HepG2 (cell line): ENCODE measurements at regions not wholly inside any gene's neighbourhood (a gene's known extent, or its start where the extent isn't known, plus 50 kb on each side); places are given as distances from the start of the nearest gene placed in this dataset.

Experiments used
- ATAC-seq: fragments of 200-7000 bp; cut with Tn5 transposase; 3 replicates; pipeline ENCODE4 v1.9.1; 2020; ENCODE audit warnings: mild to moderate bottlenecking, moderate library complexity
- BruUV-seq: library from RNA; stranded (reverse); fragments of 400-500 nt; replicated peaks from 2 replicates; lab custom pipeline; 2021; lab: Mats Ljungman, UMichigan
- CTCF ChIA-PET: fragments of 300-600 bp; formaldehyde crosslinking; extraction: SDS; loops from one replicate; lab custom pipeline; 2021; ENCODE audit warnings: low total read pairs, inconsistent platforms, low intra/inter-chr PET ratio; lab: Yijun Ruan, JAX
- POLR2A ChIA-PET: fragments of 350-600 bp; sonication (Branson Sonifier 250); formaldehyde crosslinking; loops from one replicate; lab custom pipeline; 2020; ENCODE audit warnings: antibody characterized with exemption, inconsistent platforms; lab: Yijun Ruan, JAX
- DNase-seq: peaks from one replicate; pipeline ENCODE4 v3.0.0-alpha.2; 2015; ENCODE audit warnings: low spot score
- FAIRE-seq: peaks from 3 replicates; lab custom pipeline; 2011; peaks lifted over from hg19 to GRCh38; lab: Jason Lieb, UNC
- H2AFZ ChIP-seq: one replicate; pipeline ENCODE4 v1.6.1; 2011; ENCODE audit warnings: low read length, inconsistent platforms
- H3K27ac ChIP-seq: fragments of 300-600 bp; 3 replicates; pipeline ENCODE4 v1.8.0; 2011; ENCODE audit warnings: mixed run types, mild to moderate bottlenecking, mixed read lengths, low read length, inconsistent platforms; ENCODE audit not compliant: insufficient read depth; ENCODE audit errors: extremely low read length
- H3K27me3 ChIP-seq, 2 experiments: fragments of 200-600 bp in 1 of 2; 2 replicates in 1 of 2; 3 replicates in 1 of 2; pipeline versions ENCODE4 v1.6.0 to v1.8.0; 2011; ENCODE audit warnings: low read length in 2 of 2, mild to moderate bottlenecking in 2 of 2, moderate library complexity in 2 of 2, inconsistent platforms in 1 of 2; ENCODE audit not compliant: insufficient read depth in 2 of 2, control insufficient read depth in 1 of 2
- H3K36me3 ChIP-seq, 2 experiments: fragments of 200-600 bp in 1 of 2; replicated peaks in 1 of 2; 2 replicates in 1 of 2; 3 replicates in 1 of 2; pipeline versions ENCODE4 v1.5.1 to v1.8.0; 2011; ENCODE audit warnings: low read length in 2 of 2, inconsistent platforms in 1 of 2; ENCODE audit not compliant: insufficient read depth in 2 of 2, control insufficient read depth in 1 of 2
- H3K4me1 ChIP-seq: 2 replicates; pipeline ENCODE4 v1.5.1; 2012; ENCODE audit warnings: low read length, inconsistent platforms; ENCODE audit not compliant: insufficient read depth
- H3K4me2 ChIP-seq: 2 replicates; pipeline ENCODE4 v1.6.0; 2011; ENCODE audit warnings: low read depth, low read length, inconsistent platforms
- H3K4me3 ChIP-seq, 3 experiments: fragments of 200-600 bp in 1 of 3; sonication (generic), shearing (Covaris generic) in 1 of 3; replicated peaks in 1 of 3; 2 replicates each; pipeline ENCODE4 v1.5.1; 2011 to 2016; ENCODE audit warnings: low read length in 3 of 3, inconsistent platforms in 2 of 3, low read depth in 2 of 3, mild to moderate bottlenecking in 2 of 3, control low read depth in 1 of 3, mixed read lengths in 1 of 3; ENCODE audit not compliant: insufficient read depth in 1 of 3
- H3K79me2 ChIP-seq: one replicate; pipeline ENCODE4 v1.6.1; 2011; ENCODE audit warnings: low read length, inconsistent platforms; ENCODE audit not compliant: insufficient read depth
- H3K9ac ChIP-seq: 2 replicates; pipeline ENCODE4 v1.6.0; 2011; ENCODE audit warnings: mild to moderate bottlenecking, low read depth, low read length, inconsistent platforms; ENCODE audit not compliant: insufficient read depth
- H3K9me3 ChIP-seq: 2 replicates; pipeline ENCODE4 v1.5.1; 2012; ENCODE audit warnings: mild to moderate bottlenecking, low read length
- H4K20me1 ChIP-seq: 2 replicates; pipeline ENCODE4 v1.6.0; 2011; ENCODE audit warnings: inconsistent platforms, mild to moderate bottlenecking, low read length, moderate library complexity; ENCODE audit not compliant: insufficient read depth
- CEBPG ChIP-seq: IDR thresholded peaks from 2 replicates; pipeline ENCODE4 v1.6.1; 2016
- FOXP1 ChIP-seq, 2 experiments: fragments of 450-650 bp in 1 of 2; IDR thresholded peaks; 2 replicates each; pipeline ENCODE4 v1.6.1; 2017 to 2018; ENCODE audit warnings: antibody characterized with exemption in 1 of 2
- GZF1 ChIP-seq: sonication (generic); formaldehyde crosslinking; IDR thresholded peaks from 2 replicates; pipeline ENCODE4 v1.5.1; 2020; ENCODE audit warnings: mild to moderate bottlenecking, missing genetic modification reagents
- KDM4B ChIP-seq: sonication (generic); formaldehyde crosslinking; IDR thresholded peaks from 2 replicates; pipeline ENCODE4 v1.4.0; 2020; ENCODE audit warnings: missing genetic modification reagents
- MBD4 ChIP-seq: IDR thresholded peaks from 2 replicates; pipeline ENCODE4 v1.6.1; 2012; ENCODE audit warnings: low read length, inconsistent platforms, borderline replicate concordance
- MYNN ChIP-seq: sonication (generic); formaldehyde crosslinking; IDR thresholded peaks from 2 replicates; pipeline ENCODE4 v1.4.0; 2020; ENCODE audit warnings: mild to moderate bottlenecking, low read depth, missing genetic modification reagents
- MZF1 ChIP-seq: sonication (generic); formaldehyde crosslinking; IDR thresholded peaks from 2 replicates; pipeline ENCODE4 v1.8.1; 2023; ENCODE audit warnings: mild to moderate bottlenecking, missing genetic modification reagents, borderline replicate concordance
- NPAS2 ChIP-seq: sonication (generic); formaldehyde crosslinking; IDR thresholded peaks from 2 replicates; pipeline ENCODE4 v1.8.0; 2022; ENCODE audit warnings: mild to moderate bottlenecking, missing genetic modification reagents, borderline replicate concordance
- SP4 ChIP-seq: sonication (generic); formaldehyde crosslinking; IDR thresholded peaks from 2 replicates; pipeline ENCODE4 v1.8.1; 2023; ENCODE audit warnings: mild to moderate bottlenecking, missing genetic modification reagents
- TBX3 ChIP-seq: fragments of 450-650 bp; IDR thresholded peaks from 2 replicates; pipeline ENCODE4 v1.6.1; 2017; ENCODE audit warnings: antibody characterized with exemption, mild to moderate bottlenecking, inconsistent platforms, borderline replicate concordance
- ZBTB42 ChIP-seq: sonication (generic); formaldehyde crosslinking; IDR thresholded peaks from 2 replicates; pipeline ENCODE4 v1.5.0; 2020; ENCODE audit warnings: mild to moderate bottlenecking, missing genetic modification reagents
- ZKSCAN1 ChIP-seq: fragments of 150-350 bp; IDR thresholded peaks from 2 replicates; pipeline ENCODE4 v1.6.1; 2014; ENCODE audit warnings: low read length
- ZNF138 ChIP-seq: sonication (generic); formaldehyde crosslinking; IDR thresholded peaks from 2 replicates; pipeline ENCODE4 v1.5.0; 2020; ENCODE audit warnings: mild to moderate bottlenecking, low read depth, missing genetic modification reagents
- ZNF558 ChIP-seq: sonication (generic); formaldehyde crosslinking; IDR thresholded peaks from 2 replicates; pipeline ENCODE4 v1.9.0; 2022; ENCODE audit warnings: mild to moderate bottlenecking, missing genetic modification reagents, borderline replicate concordance
- ZNF563 ChIP-seq: sonication (generic); formaldehyde crosslinking; IDR thresholded peaks from 2 replicates; pipeline ENCODE4 v1.8.0; 2022; ENCODE audit warnings: mild to moderate bottlenecking, moderate library complexity, missing genetic modification reagents
- ZNF746 ChIP-seq: sonication (generic); formaldehyde crosslinking; IDR thresholded peaks from 2 replicates; pipeline ENCODE4 v1.8.0; 2022; ENCODE audit warnings: mild to moderate bottlenecking, missing genetic modification reagents
- ZNF775 ChIP-seq: sonication (generic); formaldehyde crosslinking; IDR thresholded peaks from 2 replicates; pipeline ENCODE4 v1.4.0; 2020; ENCODE audit warnings: missing genetic modification reagents, mild to moderate bottlenecking, moderate library complexity, borderline replicate concordance
- WGBS: methylation state at CpG from one replicate; pipeline ENCODE4 v1.1.6; 2017; ENCODE audit warnings: low lambda C conversion rate; 5-methylcytosine and 5-hydroxymethylcytosine counted together
- in situ Hi-C: cut with HindIII; loops from 2 replicates; pipeline ENCODE4 v1.10.0; 2017; ENCODE audit warnings: low pct_unique_long_range_greater_than_20kb; ENCODE audit not compliant: extremely low pct_ligation_motif_present
- intact Hi-C: fragments of 100-400 bp; cut with micrococcal nuclease; formaldehyde crosslinking; loops from one replicate; pipeline ENCODE4 v1.10.0; 2022; ENCODE audit not compliant: unreplicated experiment
- TF ChIP-seq, protein P1 (sequence below): sonication (generic); formaldehyde crosslinking; IDR thresholded peaks from 2 replicates; pipeline ENCODE4 v1.5.0; 2020; ENCODE audit warnings: missing genetic modification reagents
- TF ChIP-seq, protein P2 (sequence below): sonication (generic); formaldehyde crosslinking; IDR thresholded peaks from 2 replicates; pipeline ENCODE4 v1.8.0; 2022; ENCODE audit warnings: low read depth, missing genetic modification reagents

GRCh38 chr2:145806546-145806945 is 1286.6 kb upstream of the ZEB2 start (continued):
- TF ChIP-seq SP4 (no peak), TBX3 (no peak), ZBTB42 (CRISPR knock-in tag) (no peak)
- TF ChIP-seq, protein P1, sequence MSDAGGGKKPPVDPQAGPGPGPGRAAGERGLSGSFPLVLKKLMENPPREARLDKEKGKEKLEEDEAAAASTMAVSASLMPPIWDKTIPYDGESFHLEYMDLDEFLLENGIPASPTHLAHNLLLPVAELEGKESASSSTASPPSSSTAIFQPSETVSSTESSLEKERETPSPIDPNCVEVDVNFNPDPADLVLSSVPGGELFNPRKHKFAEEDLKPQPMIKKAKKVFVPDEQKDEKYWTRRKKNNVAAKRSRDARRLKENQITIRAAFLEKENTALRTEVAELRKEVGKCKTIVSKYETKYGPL (CRISPR knock-in tag): no peak

DNA sequence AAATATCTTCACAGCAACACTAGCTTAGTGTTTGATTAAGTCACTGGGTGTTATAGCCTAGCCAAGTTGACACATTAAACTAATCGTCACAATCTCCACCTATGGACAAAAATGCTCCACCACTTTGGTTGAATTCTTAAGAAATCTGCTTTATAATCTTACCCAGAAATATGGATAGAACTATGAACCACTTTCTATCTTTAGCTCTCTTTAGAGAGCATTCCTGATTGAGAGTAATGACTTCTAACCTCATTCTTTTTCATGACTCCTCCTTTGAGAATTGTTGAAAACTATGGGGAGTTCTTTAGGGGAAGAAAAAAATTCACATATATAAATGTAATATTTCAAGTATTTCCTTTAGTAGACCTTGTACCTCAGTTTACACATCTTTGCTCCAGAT is 1282.2 kb upstream of the ZEB2 start:
- intact Hi-C loops (loop anchor here (5.0 kb wide), 1 partner anchor 115 kb away; no protein-coding TSS in a partner anchor), in situ Hi-C loops (no loop called here)
- H3K4me2 ChIP-seq: no peak overlapping the region
- H3K36me3 ChIP-seq: no peaks in the 10 kb centered on the region
- no peak overlapping the region for H2AFZ ChIP-seq
- ATAC-seq (no peak), FAIRE-seq (no peak), DNase-seq (no peak)
- no peaks in the 10 kb centered on the region for H3K79me2 ChIP-seq
- CTCF ChIA-PET: no interaction called here
- H3K9ac ChIP-seq: no peak overlapping the region
- H3K4me1 ChIP-seq: peaks cover 58% of the 10 kb centered on the region
- no peaks in the 10 kb centered on the region for H4K20me1 ChIP-seq
- POLR2A ChIA-PET: interaction anchor here (0.9 kb wide), 1 partner anchor 21 kb away, joined by 3 read pairs; no protein-coding TSS in a partner anchor
- H3K9me3 ChIP-seq: no peaks in the 10 kb centered on the region
- BruUV-seq: no TSS peak
- no peak for TF ChIP-seq ZKSCAN1
- TF ChIP-seq, protein P2, sequence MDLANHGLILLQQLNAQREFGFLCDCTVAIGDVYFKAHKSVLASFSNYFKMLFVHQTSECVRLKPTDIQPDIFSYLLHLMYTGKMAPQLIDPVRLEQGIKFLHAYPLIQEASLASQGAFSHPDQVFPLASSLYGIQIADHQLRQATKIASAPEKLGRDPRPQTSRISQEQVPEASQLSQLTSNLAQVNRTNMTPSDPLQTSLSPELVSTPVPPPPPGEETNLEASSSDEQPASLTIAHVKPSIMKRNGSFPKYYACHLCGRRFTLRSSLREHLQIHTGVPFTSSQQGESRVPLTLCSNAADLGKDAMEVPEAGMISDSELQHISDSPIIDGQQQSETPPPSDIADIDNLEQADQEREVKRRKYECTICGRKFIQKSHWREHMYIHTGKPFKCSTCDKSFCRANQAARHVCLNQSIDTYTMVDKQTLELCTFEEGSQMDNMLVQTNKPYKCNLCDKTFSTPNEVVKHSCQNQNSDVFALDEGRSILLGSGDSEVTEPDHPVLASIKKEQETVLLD: no peak
- TF ChIP-seq MBD4: no peak
- no peak for TF ChIP-seq GZF1
- no peak for TF ChIP-seq FOXP1 (IDR thresholded peaks at IDR 0.05)
- no peak for TF ChIP-seq FOXP1 (CRISPR knock-in tag; IDR thresholded peaks at IDR 0.05)
- no peak for TF ChIP-seq ZNF558 (CRISPR knock-in tag)
- TF ChIP-seq NPAS2 (CRISPR knock-in tag): no peak
- TF ChIP-seq ZNF746 (CRISPR knock-in tag): no peak
- TF ChIP-seq ZNF138 (CRISPR knock-in tag): no peak
- TF ChIP-seq MZF1 (CRISPR knock-in tag): no peak
- no peak for TF ChIP-seq CEBPG (CRISPR knock-in tag)
- no peak for TF ChIP-seq KDM4B (CRISPR knock-in tag)
- TF ChIP-seq ZNF563 (CRISPR knock-in tag): no peak
- TF ChIP-seq MYNN (CRISPR knock-in tag): no peak
- TF ChIP-seq ZNF775 (CRISPR knock-in tag): no peak
- H3K27ac ChIP-seq: peak overlapping the region; percentile 89
- no peaks in the 10 kb centered on the region for H3K27me3 ChIP-seq
- 89% methylated on average over 1 of the region's 1 CpG for WGBS
- no peak overlapping the region for H3K4me3 ChIP-seq
